ENCODE measurements at regions not wholly inside any gene's neighbourhood (a gene's known extent, or its start where the extent isn't known, plus 50 kb on each side); places are given as distances from the start of the nearest gene placed in this dataset.

DNA sequence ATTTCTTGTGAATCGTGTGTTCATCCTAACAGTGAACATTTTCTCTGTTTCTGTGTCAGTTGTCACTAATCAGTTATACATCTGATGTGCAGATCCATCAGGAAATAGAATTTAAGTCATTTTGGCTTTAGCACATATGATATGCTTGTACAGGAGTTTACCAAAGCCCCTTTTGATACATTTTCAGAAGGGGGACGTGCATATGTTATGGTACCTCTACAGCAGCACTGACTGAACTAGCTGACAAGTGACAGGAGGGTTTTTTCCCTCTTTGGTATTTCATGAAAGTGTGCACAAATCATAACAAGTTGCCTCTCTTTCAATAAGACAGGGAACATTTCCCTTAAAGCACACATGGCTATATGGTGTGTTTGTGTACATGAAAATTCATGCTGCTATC, 536.5 kb downstream of the PLCL1 start:
- Histone ChIP-seq H3K4me2 (ENCODE audit: low read length) (no peak overlapping the region), H3K79me2 (ENCODE audit: insufficient read depth, low read length) (no peaks in the 10 kb centered on the region), H3K9ac (ENCODE audit: low read length) (no peak overlapping the region), H3K4me1 (ENCODE audit: insufficient read depth, low read length, severe bottlenecking) (no peaks in the 10 kb centered on the region), H3F3A (ENCODE audit: insufficient read depth, low read length) (no peaks in the 10 kb centered on the region), H3K9me3 (ENCODE audit: low read length) (no peaks in the 10 kb centered on the region), H3K36me3 (ENCODE audit: insufficient read depth, low read length) (no peaks in the 10 kb centered on the region), H3K27ac (ENCODE audit: low read depth, low read length, poor library complexity, severe bottlenecking) (no peak overlapping the region), H2AFZ (ENCODE audit: low read length) (no peak overlapping the region), H3K9me2 (ENCODE audit: low read depth, low read length) (no peaks in the 10 kb centered on the region), H3K27me3 (ENCODE audit: insufficient read depth, low read length) (no peaks in the 10 kb centered on the region), H3K4me3 (ENCODE audit: low read depth, low read length, poor library complexity, severe bottlenecking) (no peak overlapping the region), H4K20me1 (ENCODE audit: insufficient read depth, low read length) (no peaks in the 10 kb centered on the region)
- TF ChIP-seq EZH2 (IDR thresholded peaks at IDR 0.05; ENCODE audit: borderline replicate concordance, low read length): no peak
- TF ChIP-seq, protein P1, sequence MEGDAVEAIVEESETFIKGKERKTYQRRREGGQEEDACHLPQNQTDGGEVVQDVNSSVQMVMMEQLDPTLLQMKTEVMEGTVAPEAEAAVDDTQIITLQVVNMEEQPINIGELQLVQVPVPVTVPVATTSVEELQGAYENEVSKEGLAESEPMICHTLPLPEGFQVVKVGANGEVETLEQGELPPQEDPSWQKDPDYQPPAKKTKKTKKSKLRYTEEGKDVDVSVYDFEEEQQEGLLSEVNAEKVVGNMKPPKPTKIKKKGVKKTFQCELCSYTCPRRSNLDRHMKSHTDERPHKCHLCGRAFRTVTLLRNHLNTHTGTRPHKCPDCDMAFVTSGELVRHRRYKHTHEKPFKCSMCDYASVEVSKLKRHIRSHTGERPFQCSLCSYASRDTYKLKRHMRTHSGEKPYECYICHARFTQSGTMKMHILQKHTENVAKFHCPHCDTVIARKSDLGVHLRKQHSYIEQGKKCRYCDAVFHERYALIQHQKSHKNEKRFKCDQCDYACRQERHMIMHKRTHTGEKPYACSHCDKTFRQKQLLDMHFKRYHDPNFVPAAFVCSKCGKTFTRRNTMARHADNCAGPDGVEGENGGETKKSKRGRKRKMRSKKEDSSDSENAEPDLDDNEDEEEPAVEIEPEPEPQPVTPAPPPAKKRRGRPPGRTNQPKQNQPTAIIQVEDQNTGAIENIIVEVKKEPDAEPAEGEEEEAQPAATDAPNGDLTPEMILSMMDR (IDR thresholded peaks at IDR 0.05; ENCODE audit: low read length): no peak

DNA sequence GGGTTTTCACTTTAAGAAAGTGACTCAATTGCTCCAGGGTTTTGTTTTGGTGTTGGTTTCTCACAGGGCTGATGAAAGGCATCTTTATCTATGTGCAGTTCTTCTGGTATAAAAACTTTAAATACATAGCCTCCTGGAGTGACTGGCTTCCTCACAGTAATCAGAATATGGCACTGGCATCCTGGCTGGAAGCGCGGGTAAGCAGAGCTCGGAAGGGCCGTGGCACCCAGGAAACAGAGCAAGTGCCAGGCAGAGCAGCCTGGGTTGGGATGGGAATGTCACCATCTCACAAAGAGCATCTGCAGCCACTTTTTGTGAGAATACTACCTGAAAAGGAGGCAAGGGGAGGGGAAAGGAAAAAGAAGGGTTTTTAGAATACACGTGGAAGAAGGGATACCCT, 534.7 kb downstream of the PLCL1 start:
- Histone ChIP-seq H3K9me3 (ENCODE audit: low read length) (no peaks in the 10 kb centered on the region), H3K9me2 (ENCODE audit: low read depth, low read length) (no peaks in the 10 kb centered on the region), H3K27me3 (ENCODE audit: insufficient read depth, low read length) (no peaks in the 10 kb centered on the region), H3K4me2 (ENCODE audit: low read length) (no peak overlapping the region), H3K79me2 (ENCODE audit: insufficient read depth, low read length) (no peaks in the 10 kb centered on the region), H4K20me1 (ENCODE audit: insufficient read depth, low read length) (no peaks in the 10 kb centered on the region), H3F3A (ENCODE audit: insufficient read depth, low read length) (no peaks in the 10 kb centered on the region), H3K4me1 (ENCODE audit: insufficient read depth, low read length, severe bottlenecking) (no peaks in the 10 kb centered on the region), H2AFZ (ENCODE audit: low read length) (no peak overlapping the region), H3K4me3 (ENCODE audit: low read depth, low read length, poor library complexity, severe bottlenecking) (no peak overlapping the region), H3K27ac (ENCODE audit: low read depth, low read length, poor library complexity, severe bottlenecking) (no peak overlapping the region), H3K9ac (ENCODE audit: low read length) (no peak overlapping the region), H3K36me3 (ENCODE audit: insufficient read depth, low read length) (no peaks in the 10 kb centered on the region)
- no peak for TF ChIP-seq EZH2 (IDR thresholded peaks at IDR 0.05; ENCODE audit: borderline replicate concordance, low read length)
- TF ChIP-seq, protein P1 (IDR thresholded peaks at IDR 0.05; ENCODE audit: low read length): no peak

DNA sequence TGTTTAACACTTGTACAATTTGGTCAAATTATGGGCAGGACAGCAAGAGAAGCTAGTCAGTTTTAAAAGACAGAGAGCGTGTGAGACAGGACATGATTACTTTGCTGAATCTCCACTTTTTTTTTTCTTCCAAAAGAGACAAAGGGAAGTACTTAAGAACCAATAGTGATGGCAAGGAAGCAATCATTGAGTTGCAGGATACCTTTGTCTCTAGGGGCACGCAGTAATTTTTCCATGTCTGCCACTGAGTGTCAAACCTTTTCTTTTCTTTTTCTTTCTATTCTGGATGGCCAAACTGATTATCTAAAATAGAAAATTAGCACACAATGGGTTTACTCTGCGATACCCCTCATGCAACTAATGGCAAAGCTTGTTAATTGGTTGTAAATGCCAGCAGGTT, 533.0 kb downstream of the PLCL1 start:
- Histone ChIP-seq H3K9ac (ENCODE audit: low read length) (no peak overlapping the region), H3K4me1 (ENCODE audit: insufficient read depth, low read length, severe bottlenecking) (no peaks in the 10 kb centered on the region), H3K79me2 (ENCODE audit: insufficient read depth, low read length) (no peaks in the 10 kb centered on the region), H3K36me3 (ENCODE audit: insufficient read depth, low read length) (no peaks in the 10 kb centered on the region), H3K4me2 (ENCODE audit: low read length) (no peak overlapping the region), H3F3A (ENCODE audit: insufficient read depth, low read length) (no peaks in the 10 kb centered on the region), H2AFZ (ENCODE audit: low read length) (no peak overlapping the region), H3K4me3 (ENCODE audit: low read depth, low read length, poor library complexity, severe bottlenecking) (no peak overlapping the region), H3K9me3 (ENCODE audit: low read length) (no peaks in the 10 kb centered on the region), H3K27me3 (ENCODE audit: insufficient read depth, low read length) (no peaks in the 10 kb centered on the region), H3K27ac (ENCODE audit: low read depth, low read length, poor library complexity, severe bottlenecking) (no peak overlapping the region), H3K9me2 (ENCODE audit: low read depth, low read length) (no peaks in the 10 kb centered on the region), H4K20me1 (ENCODE audit: insufficient read depth, low read length) (no peaks in the 10 kb centered on the region)
- TF ChIP-seq EZH2 (IDR thresholded peaks at IDR 0.05; ENCODE audit: borderline replicate concordance, low read length): no peak
- TF ChIP-seq, protein P1 (IDR thresholded peaks at IDR 0.05; ENCODE audit: low read length): no peak

Measured in OCI-LY1 (cell line).